Liver (tissue), 3 donors: ENCODE measurements at regions not wholly inside any gene's neighbourhood (a gene's known extent, or its start where the extent isn't known, plus 50 kb on each side); places are given as distances from the start of the nearest gene placed in this dataset.

Source experiments
- FOXA2 ChIP-seq: IDR thresholded peaks from 2 replicates; pipeline ENCODE4 v1.6.1; 2016; ENCODE audit warnings: antibody characterized with exemption
- GABPA ChIP-seq, 2 donors: IDR thresholded peaks in 1 of 2; conservative IDR thresholded peaks in 1 of 2; 2 replicates each; pipeline ENCODE4 v1.6.1; 2016; ENCODE audit warnings: antibody characterized with exemption in 2 of 2, mild to moderate bottlenecking in 1 of 2, moderate library complexity in 1 of 2
- JUND ChIP-seq, 2 donors: IDR thresholded peaks; 2 replicates each; pipeline ENCODE4 v1.6.1; 2016; ENCODE audit warnings: antibody characterized with exemption in 2 of 2
- MAX ChIP-seq: IDR thresholded peaks from 2 replicates; pipeline ENCODE4 v1.6.1; 2016; ENCODE audit warnings: antibody characterized with exemption
- REST ChIP-seq: IDR thresholded peaks from 2 replicates; pipeline ENCODE4 v1.6.1; 2016; ENCODE audit warnings: antibody characterized with exemption, mild to moderate bottlenecking
- RXRA ChIP-seq, 2 donors: IDR thresholded peaks; 2 replicates each; pipeline ENCODE4 v1.6.1; 2017 to 2018; ENCODE audit warnings: antibody characterized with exemption in 2 of 2, mild to moderate bottlenecking in 1 of 2
- TAF1 ChIP-seq: conservative IDR thresholded peaks from 2 replicates; pipeline ENCODE4 v1.6.1; 2016; ENCODE audit warnings: antibody characterized with exemption, mild to moderate bottlenecking
- YY1 ChIP-seq: IDR thresholded peaks from 2 replicates; pipeline ENCODE4 v1.6.1; 2016; ENCODE audit warnings: antibody characterized with exemption, mild to moderate bottlenecking
- ZBTB33 ChIP-seq: IDR thresholded peaks from 2 replicates; pipeline ENCODE4 v1.6.1; 2016; ENCODE audit warnings: antibody characterized with exemption
- TF ChIP-seq, protein P1 (sequence below): fragments of 150-350 bp; IDR thresholded peaks from 2 replicates; pipeline ENCODE4 v1.5.1; 2017; ENCODE audit warnings: improper control_type of control experiment, low read depth, low read length; ENCODE audit not compliant: missing input control
- donor health status: healthy.
- donor health status: healthy.

DNA sequence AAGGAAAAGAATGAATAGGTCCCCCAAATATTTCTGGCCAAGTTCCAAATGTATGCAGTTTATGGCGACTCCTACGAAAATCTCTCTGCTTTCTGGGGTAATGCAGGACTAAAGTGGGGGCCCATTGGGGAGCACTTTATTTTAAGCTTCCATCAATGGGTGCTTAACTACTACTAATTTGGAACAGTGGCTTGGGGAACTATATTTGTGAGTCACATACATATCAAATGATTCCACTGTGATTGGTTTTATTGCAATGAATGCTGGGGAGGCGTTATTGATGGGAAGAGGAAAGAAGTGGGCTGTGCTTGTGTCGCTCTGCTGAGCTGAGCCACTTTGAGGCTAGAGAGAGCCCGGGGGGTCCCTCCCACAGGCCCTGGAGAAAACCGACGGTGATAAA lies 560.4 kb upstream of the SALL3 start:
- TF ChIP-seq GABPA (IDR thresholded peaks at IDR 0.05 in 1 of 2, conservative IDR thresholded peaks at IDR 0.05 in 1 of 2) (no peak), ZBTB33 (no peak), FOXA2 (no peak), REST (no peak), TAF1 (no peak), RXRA (IDR thresholded peaks at IDR 0.05) (no peak), JUND (IDR thresholded peaks at IDR 0.05) (no peak), MAX (no peak), YY1 (no peak)
- TF ChIP-seq, protein P1, sequence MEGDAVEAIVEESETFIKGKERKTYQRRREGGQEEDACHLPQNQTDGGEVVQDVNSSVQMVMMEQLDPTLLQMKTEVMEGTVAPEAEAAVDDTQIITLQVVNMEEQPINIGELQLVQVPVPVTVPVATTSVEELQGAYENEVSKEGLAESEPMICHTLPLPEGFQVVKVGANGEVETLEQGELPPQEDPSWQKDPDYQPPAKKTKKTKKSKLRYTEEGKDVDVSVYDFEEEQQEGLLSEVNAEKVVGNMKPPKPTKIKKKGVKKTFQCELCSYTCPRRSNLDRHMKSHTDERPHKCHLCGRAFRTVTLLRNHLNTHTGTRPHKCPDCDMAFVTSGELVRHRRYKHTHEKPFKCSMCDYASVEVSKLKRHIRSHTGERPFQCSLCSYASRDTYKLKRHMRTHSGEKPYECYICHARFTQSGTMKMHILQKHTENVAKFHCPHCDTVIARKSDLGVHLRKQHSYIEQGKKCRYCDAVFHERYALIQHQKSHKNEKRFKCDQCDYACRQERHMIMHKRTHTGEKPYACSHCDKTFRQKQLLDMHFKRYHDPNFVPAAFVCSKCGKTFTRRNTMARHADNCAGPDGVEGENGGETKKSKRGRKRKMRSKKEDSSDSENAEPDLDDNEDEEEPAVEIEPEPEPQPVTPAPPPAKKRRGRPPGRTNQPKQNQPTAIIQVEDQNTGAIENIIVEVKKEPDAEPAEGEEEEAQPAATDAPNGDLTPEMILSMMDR: no peak
